Adipocyte (in vitro differentiated cells): ENCODE measurements at regions not wholly inside any gene's neighbourhood (a gene's known extent, or its start where the extent isn't known, plus 50 kb on each side); places are given as distances from the start of the nearest gene placed in this dataset.
A peak's percentile ranks its signal among the peaks of the same experiment; 100 is the strongest.

ENCODE experiments used
- DNase-seq: peaks from one replicate; pipeline ENCODE4 v3.0.0-alpha.2; 2015; ENCODE audit warnings: low read depth
- H3K27me3 ChIP-seq: replicated peaks from 2 replicates; pipeline ENCODE4 v1.7.0; 2013; ENCODE audit warnings: mild to moderate bottlenecking, low read length, moderate library complexity; ENCODE audit not compliant: control insufficient read depth, insufficient read depth
- H3K36me3 ChIP-seq: 2 replicates; pipeline ENCODE4 v1.7.0; 2013; ENCODE audit warnings: low read length, mild to moderate bottlenecking, moderate library complexity; ENCODE audit not compliant: control insufficient read depth, insufficient read depth, severe bottlenecking
- H3K4me1 ChIP-seq: 2 replicates; pipeline ENCODE4 v1.7.0; 2013; ENCODE audit warnings: mild to moderate bottlenecking, low read length, moderate library complexity; ENCODE audit not compliant: control insufficient read depth, insufficient read depth
- H3K4me3 ChIP-seq: 2 replicates; pipeline ENCODE4 v1.7.0; 2013; ENCODE audit warnings: mild to moderate bottlenecking, low read length, moderate library complexity
- H3K9ac ChIP-seq: 2 replicates; pipeline ENCODE4 v1.7.0; 2013; ENCODE audit warnings: mild to moderate bottlenecking, low read length, moderate library complexity
- H3K9me3 ChIP-seq: 2 replicates; pipeline ENCODE4 v1.7.0; 2013; ENCODE audit warnings: mild to moderate bottlenecking, low read length, moderate library complexity; ENCODE audit not compliant: control insufficient read depth

DNA sequence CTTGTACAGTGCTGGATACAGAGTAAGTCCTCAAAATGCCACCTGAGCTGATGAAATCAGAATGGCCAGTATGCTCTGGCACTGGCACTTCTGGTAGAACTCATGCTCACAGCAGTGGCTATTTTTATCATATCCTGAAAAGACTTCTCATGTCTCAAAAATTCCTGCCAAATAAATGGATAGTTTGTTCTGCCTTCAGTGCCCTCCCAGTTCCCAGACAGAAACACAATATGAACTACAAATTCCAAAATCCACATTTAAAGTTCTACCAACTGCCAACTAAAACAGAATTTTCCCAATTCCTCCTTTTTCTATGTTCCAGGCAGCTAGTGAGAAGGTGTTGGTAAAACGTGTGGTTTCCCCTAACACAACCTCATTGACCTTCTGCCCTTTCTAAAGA lies 51.4 kb upstream of the RGS1 start:
- H3K27me3 ChIP-seq: no peaks in the 10 kb centered on the region
- H3K9ac ChIP-seq: no peak overlapping the region
- H3K4me1 ChIP-seq: peaks cover 11% of the 10 kb centered on the region
- H3K9me3 ChIP-seq: no peaks in the 10 kb centered on the region
- H3K4me3 ChIP-seq: no peak overlapping the region
- H3K36me3 ChIP-seq: no peaks in the 10 kb centered on the region
- DNase-seq: peak; percentile 46
